ENCODE measurements at regions not wholly inside any gene's neighbourhood (a gene's known extent, or its start where the extent isn't known, plus 50 kb on each side); places are given as distances from the start of the nearest gene placed in this dataset.

GRCh38 chr5:17069995-17070511 lies 134.0 kb upstream of the MYO10 start:
- no peak for DNase-seq (ENCODE audit: low spot score)
- no peak for TF ChIP-seq CTCF (IDR thresholded peaks at IDR 0.05; ENCODE audit: borderline replicate concordance, control extremely low read depth, extremely low read depth, insufficient read depth, missing control alignments)
- in situ Hi-C loops (cut with MboI; ENCODE audit: low sequenced_read_pairs, unreplicated experiment): no loop called here

GRCh38 chr5:17070647-17071046 lies 134.6 kb upstream of the MYO10 start:
- no peak for DNase-seq (ENCODE audit: low spot score)
- TF ChIP-seq CTCF (IDR thresholded peaks at IDR 0.05; ENCODE audit: borderline replicate concordance, control extremely low read depth, extremely low read depth, insufficient read depth, missing control alignments): no peak
- in situ Hi-C loops (cut with MboI; ENCODE audit: low sequenced_read_pairs, unreplicated experiment): no loop called here

GRCh38 chr5:17075236-17075635 lies 139.1 kb upstream of the MYO10 start:
- TF ChIP-seq CTCF (IDR thresholded peaks at IDR 0.05; ENCODE audit: borderline replicate concordance, control extremely low read depth, extremely low read depth, insufficient read depth, missing control alignments): no peak
- in situ Hi-C loops (cut with MboI; ENCODE audit: low sequenced_read_pairs, unreplicated experiment): no loop called here
- DNase-seq (ENCODE audit: low spot score): no peak

- no peak for TF ChIP-seq CTCF (IDR thresholded peaks at IDR 0.05; ENCODE audit: borderline replicate concordance, control extremely low read depth, extremely low read depth, insufficient read depth, missing control alignments)
- in situ Hi-C loops (cut with MboI; ENCODE audit: low sequenced_read_pairs, unreplicated experiment): no loop called here
- no peak for DNase-seq (ENCODE audit: low spot score)
Observed at GRCh38 chr5:17076272-17076671, 140.2 kb upstream of the MYO10 start.

- no peak for TF ChIP-seq CTCF (IDR thresholded peaks at IDR 0.05; ENCODE audit: borderline replicate concordance, control extremely low read depth, extremely low read depth, insufficient read depth, missing control alignments)
- DNase-seq (ENCODE audit: low spot score): no peak
- in situ Hi-C loops (cut with MboI; ENCODE audit: low sequenced_read_pairs, unreplicated experiment): no loop called here
Observed at GRCh38 chr5:17077440-17078233, 139.8 kb upstream of the BASP1 start.

- DNase-seq (ENCODE audit: low spot score): no peak
- no peak for TF ChIP-seq CTCF (IDR thresholded peaks at IDR 0.05; ENCODE audit: borderline replicate concordance, control extremely low read depth, extremely low read depth, insufficient read depth, missing control alignments)
- in situ Hi-C loops (cut with MboI; ENCODE audit: low sequenced_read_pairs, unreplicated experiment): no loop called here
Observed at GRCh38 chr5:17079562-17079961, 137.9 kb upstream of the BASP1 start.
